ENCODE measurements at regions not wholly inside any gene's neighbourhood (a gene's known extent, or its start where the extent isn't known, plus 50 kb on each side); places are given as distances from the start of the nearest gene placed in this dataset.

DNA sequence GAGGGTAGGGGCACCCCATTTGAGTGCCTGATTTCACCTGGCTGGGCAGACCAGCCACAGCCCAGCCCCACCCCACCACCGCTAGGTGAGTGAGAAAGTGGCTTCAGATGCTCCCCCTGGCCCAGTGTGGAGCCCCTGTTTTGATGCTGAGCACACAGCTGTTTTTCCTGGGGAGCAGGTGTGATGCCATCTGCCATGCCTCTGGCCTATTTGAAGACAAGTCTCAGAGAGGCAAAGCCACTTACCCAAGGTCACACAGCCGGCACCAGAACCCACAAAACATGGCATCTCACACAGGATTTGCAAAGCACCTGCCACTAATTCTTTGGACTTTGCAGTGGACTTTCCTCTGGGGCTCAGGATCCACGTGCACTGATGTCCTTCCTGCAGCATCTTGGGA lies 131.3 kb downstream of the INHBB start:
- TF ChIP-seq ZFX (CRISPR knock-in tag; IDR thresholded peaks at IDR 0.05; ENCODE audit: low read depth) (no peak), ZMYM3 (CRISPR knock-in tag; IDR thresholded peaks at IDR 0.05) (0 out of 2 replicates have a peak, but pooled peaks have one; percentile 22), ZNF768 (CRISPR knock-in tag; IDR thresholded peaks at IDR 0.05) (peak; percentile 99)
- ATAC-seq (no peak), FAIRE-seq (no peak), DNase-seq (ENCODE audit: low spot score) (no peak)
- no TSS peak for BruUV-seq (replicated peaks)
- H4K20me1 ChIP-seq (ENCODE audit: insufficient read depth, low read length), result no peaks in the 10 kb centered on the region
- no peaks in the 10 kb centered on the region for H3K27me3 ChIP-seq (ENCODE audit: control insufficient read depth in 1 of 2, insufficient read depth in 2 of 2, low read length in 2 of 2)
- WGBS (ENCODE audit: low lambda C conversion rate), result 53% methylated on average over 3 of the region's 3 CpGs
- no peaks in the 10 kb centered on the region; the same call in 1 of the 2 replicates for H3K9me3 ChIP-seq (ENCODE audit: low read length)
- POLR2A ChIA-PET, result interaction anchor here (6.5 kb wide), 1 partner anchor 11 kb away, joined by 159 read pairs; no protein-coding TSS in a partner anchor
- H3K4me2 ChIP-seq (ENCODE audit: low read depth, low read length), result no peak overlapping the region
- H3K4me1 ChIP-seq (ENCODE audit: insufficient read depth, low read length), result peaks cover 78% of the 10 kb centered on the region
- in situ Hi-C loops (cut with HindIII; ENCODE audit: extremely low pct_ligation_motif_present, low pct_unique_long_range_greater_than_20kb), result no loop called here
- H3K4me3 ChIP-seq (replicated peaks in 1 of 3; ENCODE audit: insufficient read depth in 1 of 3, low read depth in 2 of 3, low read length in 3 of 3), result no peak overlapping the region
- no peak overlapping the region for H2AFZ ChIP-seq (ENCODE audit: low read length)
- H3K79me2 ChIP-seq (ENCODE audit: insufficient read depth, low read length), result no peaks in the 10 kb centered on the region
- H3K9ac ChIP-seq (ENCODE audit: insufficient read depth, low read depth, low read length), result no peak overlapping the region
- no peaks in the 10 kb centered on the region for H3K36me3 ChIP-seq (replicated peaks in 1 of 2; ENCODE audit: control insufficient read depth in 1 of 2, insufficient read depth in 2 of 2, low read length in 2 of 2)
- CTCF ChIA-PET (ENCODE audit: low intra/inter-chr PET ratio, low total read pairs), result no interaction called here
- intact Hi-C loops (cut with micrococcal nuclease; ENCODE audit: unreplicated experiment), result no loop called here
- no peak overlapping the region for H3K27ac ChIP-seq (ENCODE audit: extremely low read length, insufficient read depth, low read length)

DNA sequence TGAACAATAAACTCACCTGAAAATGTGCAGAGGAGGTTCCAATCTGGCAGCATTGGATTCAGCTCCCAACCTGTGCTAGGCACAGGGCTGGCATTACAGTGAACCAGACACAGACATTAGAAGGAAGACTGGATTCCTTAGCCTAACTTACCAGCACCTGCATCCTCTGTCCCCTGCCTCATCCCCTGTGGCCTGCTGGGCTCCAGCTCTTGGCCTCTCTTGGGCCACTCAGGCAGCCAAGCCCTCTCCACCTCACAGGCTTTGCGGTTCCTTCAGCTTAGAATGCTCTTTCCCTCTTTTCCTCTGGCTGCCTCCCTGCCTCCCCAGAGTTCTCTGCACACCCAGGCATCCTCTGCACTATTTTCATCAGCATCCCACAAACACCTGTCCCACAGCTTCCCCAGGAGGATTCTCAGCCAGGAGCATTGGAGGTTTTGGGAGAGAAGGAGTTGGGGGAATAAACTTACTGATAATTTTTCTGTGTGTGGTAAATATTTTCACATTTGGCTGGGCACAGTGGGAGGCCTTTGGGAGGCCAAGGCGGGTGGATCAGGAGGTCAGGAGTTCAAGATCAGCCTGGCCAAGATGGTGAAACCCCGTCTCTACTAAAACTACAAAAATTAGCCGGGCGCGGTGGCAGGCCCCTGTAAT lies 132.0 kb downstream of the INHBB start:
- H3K27me3 ChIP-seq (ENCODE audit: control insufficient read depth in 1 of 2, insufficient read depth in 2 of 2, low read length in 2 of 2), result no peaks in the 10 kb centered on the region
- TF ChIP-seq, protein P1, sequence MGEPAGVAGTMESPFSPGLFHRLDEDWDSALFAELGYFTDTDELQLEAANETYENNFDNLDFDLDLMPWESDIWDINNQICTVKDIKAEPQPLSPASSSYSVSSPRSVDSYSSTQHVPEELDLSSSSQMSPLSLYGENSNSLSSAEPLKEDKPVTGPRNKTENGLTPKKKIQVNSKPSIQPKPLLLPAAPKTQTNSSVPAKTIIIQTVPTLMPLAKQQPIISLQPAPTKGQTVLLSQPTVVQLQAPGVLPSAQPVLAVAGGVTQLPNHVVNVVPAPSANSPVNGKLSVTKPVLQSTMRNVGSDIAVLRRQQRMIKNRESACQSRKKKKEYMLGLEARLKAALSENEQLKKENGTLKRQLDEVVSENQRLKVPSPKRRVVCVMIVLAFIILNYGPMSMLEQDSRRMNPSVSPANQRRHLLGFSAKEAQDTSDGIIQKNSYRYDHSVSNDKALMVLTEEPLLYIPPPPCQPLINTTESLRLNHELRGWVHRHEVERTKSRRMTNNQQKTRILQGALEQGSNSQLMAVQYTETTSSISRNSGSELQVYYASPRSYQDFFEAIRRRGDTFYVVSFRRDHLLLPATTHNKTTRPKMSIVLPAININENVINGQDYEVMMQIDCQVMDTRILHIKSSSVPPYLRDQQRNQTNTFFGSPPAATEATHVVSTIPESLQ (CRISPR knock-in tag; conservative IDR thresholded peaks at IDR 0.05), result no peak
- TF ChIP-seq TCF7L2 (IDR thresholded peaks at IDR 0.05; ENCODE audit: low read depth, low read length) (no peak), NBN (conservative IDR thresholded peaks at IDR 0.05) (no peak), ZNF224 (CRISPR knock-in tag; IDR thresholded peaks at IDR 0.05) (no peak), CREM (IDR thresholded peaks at IDR 0.05) (no peak), CREM (CRISPR knock-in tag; IDR thresholded peaks at IDR 0.05) (no peak), ZNF776 (CRISPR knock-in tag; IDR thresholded peaks at IDR 0.05) (no peak), ZFX (CRISPR knock-in tag; IDR thresholded peaks at IDR 0.05; ENCODE audit: low read depth) (no peak), ZFP82 (CRISPR knock-in tag; IDR thresholded peaks at IDR 0.05; ENCODE audit: borderline replicate concordance) (no peak), EP300 (IDR thresholded peaks at IDR 0.05; ENCODE audit: low read depth in 2 of 2, low read length in 2 of 2) (no peak), EP300 (CRISPR knock-in tag; IDR thresholded peaks at IDR 0.05; ENCODE audit: borderline replicate concordance) (no peak), ZNF484 (CRISPR knock-in tag; IDR thresholded peaks at IDR 0.05; ENCODE audit: borderline replicate concordance, low read depth) (no peak), ELF4 (CRISPR knock-in tag; IDR thresholded peaks at IDR 0.05; ENCODE audit: borderline replicate concordance) (no peak), ZNF615 (CRISPR knock-in tag; IDR thresholded peaks at IDR 0.05; ENCODE audit: borderline replicate concordance) (no peak)
- TF ChIP-seq, protein P2, sequence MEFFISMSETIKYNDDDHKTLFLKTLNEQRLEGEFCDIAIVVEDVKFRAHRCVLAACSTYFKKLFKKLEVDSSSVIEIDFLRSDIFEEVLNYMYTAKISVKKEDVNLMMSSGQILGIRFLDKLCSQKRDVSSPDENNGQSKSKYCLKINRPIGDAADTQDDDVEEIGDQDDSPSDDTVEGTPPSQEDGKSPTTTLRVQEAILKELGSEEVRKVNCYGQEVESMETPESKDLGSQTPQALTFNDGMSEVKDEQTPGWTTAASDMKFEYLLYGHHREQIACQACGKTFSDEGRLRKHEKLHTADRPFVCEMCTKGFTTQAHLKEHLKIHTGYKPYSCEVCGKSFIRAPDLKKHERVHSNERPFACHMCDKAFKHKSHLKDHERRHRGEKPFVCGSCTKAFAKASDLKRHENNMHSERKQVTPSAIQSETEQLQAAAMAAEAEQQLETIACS (CRISPR knock-in tag; IDR thresholded peaks at IDR 0.05), result no peak

More for the DNA sequence above, 132.0 kb downstream of the INHBB start:
- H4K20me1 ChIP-seq (ENCODE audit: insufficient read depth, low read length), result no peaks in the 10 kb centered on the region
- BruUV-seq (replicated peaks), result no TSS peak
- 76% methylated on average over 6 of the region's 6 CpGs for WGBS (ENCODE audit: low lambda C conversion rate)
- FAIRE-seq (no peak), DNase-seq (ENCODE audit: low spot score) (no peak), ATAC-seq (no peak)
- POLR2A ChIA-PET, result interaction anchor here (6.5 kb wide), 1 partner anchor 11 kb away, joined by 159 read pairs; no protein-coding TSS in a partner anchor
- no peak overlapping the region for H3K9ac ChIP-seq (ENCODE audit: insufficient read depth, low read depth, low read length)
- intact Hi-C loops (cut with micrococcal nuclease; ENCODE audit: unreplicated experiment), result no loop called here
- CTCF ChIA-PET (ENCODE audit: low intra/inter-chr PET ratio, low total read pairs), result no interaction called here
- H3K4me2 ChIP-seq (ENCODE audit: low read depth, low read length), result no peak overlapping the region
- peaks cover 81% of the 10 kb centered on the region for H3K4me1 ChIP-seq (ENCODE audit: insufficient read depth, low read length)
- H3K79me2 ChIP-seq (ENCODE audit: insufficient read depth, low read length), result no peaks in the 10 kb centered on the region
- H3K9me3 ChIP-seq (ENCODE audit: low read length), result no peaks in the 10 kb centered on the region
- no peak overlapping the region for H3K27ac ChIP-seq (ENCODE audit: extremely low read length, insufficient read depth, low read length)
- no peak overlapping the region for H2AFZ ChIP-seq (ENCODE audit: low read length)
- in situ Hi-C loops (cut with HindIII; ENCODE audit: extremely low pct_ligation_motif_present, low pct_unique_long_range_greater_than_20kb), result no loop called here
- H3K4me3 ChIP-seq (replicated peaks in 1 of 3; ENCODE audit: insufficient read depth in 1 of 3, low read depth in 2 of 3, low read length in 3 of 3), result no peak overlapping the region
- H3K36me3 ChIP-seq (replicated peaks in 1 of 2; ENCODE audit: control insufficient read depth in 1 of 2, insufficient read depth in 2 of 2, low read length in 2 of 2), result no peaks in the 10 kb centered on the region
